ENCODE measurements at regions not wholly inside any gene's neighbourhood (a gene's known extent, or its start where the extent isn't known, plus 50 kb on each side); places are given as distances from the start of the nearest gene placed in this dataset.

- no peak for DNase-seq (ENCODE audit: extremely low read depth, low read depth)
- TF ChIP-seq CTCF (IDR thresholded peaks at IDR 0.05; ENCODE audit: low read depth, low read length, missing control alignments) = no peak
- H3K4me3 ChIP-seq (replicated peaks; ENCODE audit: low read depth, low read length) = no peak overlapping the region
Observed at GRCh38 chr6:98532004-98532403, 302.4 kb upstream of the POU3F2 start.

GRCh38 chr6:98539741-98540140, 294.6 kb upstream of the POU3F2 start:
- no peak for TF ChIP-seq CTCF (IDR thresholded peaks at IDR 0.05; ENCODE audit: low read depth, low read length, missing control alignments)
- no peak overlapping the region for H3K4me3 ChIP-seq (replicated peaks; ENCODE audit: low read depth, low read length)
- DNase-seq (ENCODE audit: extremely low read depth, low read depth) = no peak

- no peak overlapping the region for H3K4me3 ChIP-seq (replicated peaks; ENCODE audit: low read depth, low read length)
- no peak for DNase-seq (ENCODE audit: extremely low read depth, low read depth)
- no peak for TF ChIP-seq CTCF (IDR thresholded peaks at IDR 0.05; ENCODE audit: low read depth, low read length, missing control alignments)
Observed at GRCh38 chr6:98546376-98546775, 288.0 kb upstream of the POU3F2 start.

GRCh38 chr6:98547151-98547550, 287.2 kb upstream of the POU3F2 start:
- TF ChIP-seq CTCF (IDR thresholded peaks at IDR 0.05; ENCODE audit: low read depth, low read length, missing control alignments) = no peak
- H3K4me3 ChIP-seq (replicated peaks; ENCODE audit: low read depth, low read length) = no peak overlapping the region
- DNase-seq (ENCODE audit: extremely low read depth, low read depth) = no peak

- no peak for TF ChIP-seq CTCF (IDR thresholded peaks at IDR 0.05; ENCODE audit: low read depth, low read length, missing control alignments)
- DNase-seq (ENCODE audit: extremely low read depth, low read depth) = no peak
- no peak overlapping the region for H3K4me3 ChIP-seq (replicated peaks; ENCODE audit: low read depth, low read length)
Observed at GRCh38 chr6:98547634-98548033, 286.7 kb upstream of the POU3F2 start.

- DNase-seq (ENCODE audit: extremely low read depth, low read depth) = no peak
- no peak for TF ChIP-seq CTCF (IDR thresholded peaks at IDR 0.05; ENCODE audit: low read depth, low read length, missing control alignments)
- H3K4me3 ChIP-seq (replicated peaks; ENCODE audit: low read depth, low read length) = no peak overlapping the region
Observed at GRCh38 chr6:98548301-98548700, 286.1 kb upstream of the POU3F2 start.

GRCh38 chr6:98560418-98560817, 274.0 kb upstream of the POU3F2 start:
- no peak overlapping the region for H3K4me3 ChIP-seq (replicated peaks; ENCODE audit: low read depth, low read length)
- DNase-seq (ENCODE audit: extremely low read depth, low read depth) = no peak
- TF ChIP-seq CTCF (IDR thresholded peaks at IDR 0.05; ENCODE audit: low read depth, low read length, missing control alignments) = no peak
